Non-pigmented ciliary epithelial cell (primary cell): ENCODE measurements at regions not wholly inside any gene's neighbourhood (a gene's known extent, or its start where the extent isn't known, plus 50 kb on each side); places are given as distances from the start of the nearest gene placed in this dataset.

Source experiments
- DNase-seq: peaks from one replicate; pipeline ENCODE4 v3.0.0-alpha.2; 2010; ENCODE audit warnings: low read depth

GRCh38 chr14:42617005-42617404, 1010.3 kb downstream of the LRFN5 start:
- no peak for DNase-seq

GRCh38 chr14:42606839-42607238, 1000.2 kb downstream of the LRFN5 start:
- no peak for DNase-seq

DNA sequence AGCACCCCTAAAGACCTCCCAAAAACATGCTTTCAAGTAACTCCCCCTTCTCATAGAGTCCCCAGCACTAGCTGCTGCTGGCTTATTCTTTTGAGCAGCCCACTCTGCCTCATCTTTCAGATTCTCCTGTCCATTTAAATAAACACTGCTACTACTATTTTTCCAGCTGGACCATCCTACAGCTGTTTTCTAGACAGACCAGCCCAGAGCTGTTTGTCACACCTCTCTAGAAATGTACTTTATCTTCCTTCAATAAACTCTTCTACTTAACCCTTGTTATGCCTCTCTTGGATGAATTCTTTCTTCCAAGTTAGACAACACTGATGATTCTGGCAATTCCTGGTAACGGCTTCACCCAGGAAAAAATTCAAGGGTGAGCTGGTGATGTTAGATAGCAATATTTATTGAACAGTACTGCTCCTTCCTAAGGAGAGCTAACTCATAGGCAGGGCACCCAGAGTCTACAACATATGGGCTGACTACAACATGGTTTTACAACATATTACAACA, 995.7 kb downstream of the LRFN5 start:
- DNase-seq = no peak

DNA sequence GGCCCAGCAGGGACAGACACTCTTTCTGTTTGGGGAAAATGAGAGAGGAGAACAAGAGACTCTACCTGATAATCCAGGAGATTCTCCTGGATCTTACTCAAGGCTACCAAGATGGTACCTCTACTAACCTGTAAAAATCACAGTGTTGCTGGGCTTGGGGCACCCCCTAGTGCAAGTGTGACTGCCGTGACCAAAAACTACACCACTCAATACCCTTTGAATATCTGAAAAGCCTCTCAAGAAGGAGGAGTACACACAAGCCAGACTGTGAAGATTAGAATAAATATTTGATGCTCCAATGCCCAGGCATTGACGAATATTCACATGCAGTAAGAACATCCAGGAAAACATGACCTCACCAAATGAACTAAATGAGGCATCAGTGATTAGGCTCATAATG, 965.4 kb downstream of the LRFN5 start:
- no peak for DNase-seq

- DNase-seq = no peak
Observed at GRCh38 chr14:42569227-42569626, 962.6 kb downstream of the LRFN5 start.

DNA sequence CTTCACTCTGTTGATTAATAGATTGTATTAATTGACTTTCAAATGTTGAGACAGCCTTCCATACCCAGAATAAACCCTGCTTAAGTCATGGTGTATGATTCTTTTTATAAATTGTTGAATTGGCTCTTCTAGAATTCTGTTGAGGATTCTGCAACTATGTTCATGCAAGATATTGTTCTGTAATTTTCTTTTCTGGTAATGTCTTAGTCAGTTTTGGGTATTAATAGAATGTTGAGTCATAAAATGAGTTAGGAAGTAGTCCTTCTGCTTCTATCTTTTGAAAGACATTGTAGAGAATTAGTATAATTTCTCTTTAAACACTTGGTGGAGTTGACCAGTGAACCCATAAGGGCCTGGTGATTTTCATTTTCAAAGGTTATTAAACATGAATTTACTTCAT, 958.9 kb downstream of the LRFN5 start:
- no peak for DNase-seq

DNA sequence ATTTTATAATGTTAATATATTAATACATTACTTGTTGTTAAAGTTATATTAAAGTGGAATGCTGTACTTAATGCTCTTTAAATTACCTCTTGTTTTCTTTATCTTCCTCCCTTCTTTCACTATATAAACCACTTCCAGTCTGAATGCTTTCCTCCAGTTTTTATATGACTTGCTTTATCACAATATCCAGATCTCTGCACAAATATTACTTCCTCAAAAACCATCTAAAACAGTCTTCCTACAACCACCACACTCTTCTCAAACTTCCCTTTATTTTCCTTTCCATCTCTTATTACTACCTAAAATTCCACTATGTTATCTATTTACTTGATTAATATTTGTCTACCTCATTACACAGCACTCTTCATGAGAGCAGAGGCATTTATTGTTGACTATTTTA, 956.6 kb downstream of the LRFN5 start:
- DNase-seq = no peak

DNA sequence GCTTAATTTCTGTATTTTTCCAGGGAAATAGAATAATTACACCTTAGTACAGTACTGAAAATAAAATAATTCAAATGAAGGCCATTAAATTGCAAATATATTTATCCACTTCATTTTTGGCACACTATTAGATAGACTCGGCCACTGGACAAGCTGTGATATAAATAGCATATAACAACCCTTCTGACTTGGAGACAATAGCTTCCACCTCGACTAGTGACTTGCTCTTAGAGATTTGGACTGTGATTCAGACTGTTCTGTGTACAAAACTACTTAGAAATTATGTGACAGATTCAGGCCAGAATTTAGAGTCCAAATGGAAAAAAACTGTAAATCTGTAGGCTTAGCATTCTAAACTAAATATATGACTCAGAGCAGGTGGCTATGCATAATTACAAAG, 949.9 kb downstream of the LRFN5 start:
- DNase-seq = no peak

GRCh38 chr14:42555365-42555764, 948.7 kb downstream of the LRFN5 start:
- DNase-seq = no peak

DNA sequence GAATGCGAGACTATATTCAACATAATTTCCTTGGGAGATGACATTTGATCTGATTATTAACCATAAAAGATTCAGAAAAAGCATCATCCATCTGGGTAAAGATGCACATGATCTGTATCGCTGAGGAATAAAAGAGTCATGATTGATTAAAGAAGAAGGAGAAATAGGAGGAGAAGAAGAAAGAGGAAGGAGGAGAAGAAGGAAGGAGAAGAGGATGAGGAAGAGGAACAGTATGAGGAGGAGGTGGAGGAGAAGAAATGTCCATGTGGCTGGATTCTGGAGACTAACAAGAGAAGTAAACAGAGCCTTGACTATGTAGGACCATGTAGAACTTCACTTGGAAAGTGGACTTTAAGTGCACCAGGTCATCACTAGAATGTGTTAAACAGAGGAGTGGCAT, 947.4 kb downstream of the LRFN5 start:
- DNase-seq = no peak

DNA sequence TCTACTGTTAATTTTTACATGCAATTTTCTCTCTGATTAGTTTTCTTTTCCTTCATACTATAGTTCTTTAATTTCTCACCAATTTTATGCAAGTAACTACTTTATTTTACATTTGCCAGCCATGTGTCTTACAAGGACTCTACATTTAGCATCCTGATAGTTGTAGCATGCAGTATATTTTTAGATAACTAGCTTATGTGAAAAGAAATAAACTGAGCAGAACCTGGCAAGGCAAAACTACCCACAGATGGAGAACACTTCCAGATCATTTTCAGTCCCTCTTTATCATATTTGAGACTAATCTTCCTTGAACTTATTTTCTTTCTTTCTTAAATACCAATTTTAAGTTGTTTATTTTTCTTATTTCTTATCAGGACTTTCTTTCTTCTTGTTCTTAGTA, 943.6 kb downstream of the LRFN5 start:
- DNase-seq = no peak

- no peak for DNase-seq
Observed at GRCh38 chr14:42548349-42548748, 941.7 kb downstream of the LRFN5 start.

GRCh38 chr14:42545636-42546035, 939.0 kb downstream of the LRFN5 start:
- DNase-seq = no peak

DNA sequence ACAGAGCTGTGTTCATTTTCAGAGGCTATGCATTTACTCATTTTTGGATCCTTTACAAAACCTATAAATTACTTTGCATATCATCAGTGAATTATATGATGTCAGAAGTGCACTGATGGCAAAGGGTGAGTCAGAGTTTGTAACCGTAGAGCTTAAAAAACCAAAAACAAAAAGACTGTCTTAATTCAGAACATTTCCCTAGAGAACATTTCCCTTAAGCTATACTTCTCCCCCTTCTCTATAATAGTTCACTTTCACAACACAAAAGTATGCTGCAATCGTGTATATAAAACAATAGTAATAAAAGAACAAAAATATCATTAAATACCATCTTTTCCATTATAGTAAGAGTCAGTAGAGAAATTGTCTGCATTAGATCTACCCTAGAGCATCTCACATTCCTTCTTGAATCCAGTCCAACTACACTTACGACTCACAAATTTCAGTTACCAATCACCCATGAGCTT, 934.9 kb downstream of the LRFN5 start:
- no peak for DNase-seq

DNA sequence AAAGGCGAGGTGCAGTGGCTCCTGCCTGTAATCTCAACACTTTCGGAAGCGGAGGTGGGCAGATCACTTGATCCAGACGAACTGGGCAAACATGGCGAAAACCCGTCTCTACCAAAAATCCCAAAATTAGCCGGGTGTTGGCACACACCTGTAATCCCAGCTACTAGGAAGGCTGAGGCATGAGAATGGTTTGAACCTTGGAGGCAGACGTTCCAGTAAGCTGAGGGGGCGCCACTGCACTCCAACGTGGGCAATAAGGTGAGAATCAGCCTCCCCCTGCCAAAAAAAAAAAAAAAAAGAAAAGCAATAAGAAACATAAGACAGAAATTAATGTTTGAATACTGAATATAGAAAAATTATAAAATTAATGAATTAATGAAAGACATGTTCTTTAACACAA, 928.7 kb downstream of the LRFN5 start:
- DNase-seq = no peak

DNA sequence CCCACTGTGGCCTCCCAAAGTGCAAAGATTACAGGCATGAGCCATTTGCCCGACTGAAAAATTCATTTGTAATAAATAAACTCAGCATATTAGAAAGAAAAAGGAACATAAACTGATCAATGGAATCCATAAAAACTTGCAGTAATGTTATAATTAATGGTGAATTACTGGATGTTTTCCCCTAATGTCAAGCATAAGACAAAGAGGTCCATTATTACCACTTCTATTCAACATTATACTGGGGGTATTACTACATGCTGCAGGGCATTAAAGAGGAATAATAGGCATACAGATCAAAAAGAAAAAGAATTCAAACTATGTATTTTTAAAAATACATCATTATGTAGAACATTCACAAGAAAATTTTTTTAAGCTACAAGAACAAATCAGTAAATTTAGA, 926.8 kb downstream of the LRFN5 start:
- no peak for DNase-seq

DNA sequence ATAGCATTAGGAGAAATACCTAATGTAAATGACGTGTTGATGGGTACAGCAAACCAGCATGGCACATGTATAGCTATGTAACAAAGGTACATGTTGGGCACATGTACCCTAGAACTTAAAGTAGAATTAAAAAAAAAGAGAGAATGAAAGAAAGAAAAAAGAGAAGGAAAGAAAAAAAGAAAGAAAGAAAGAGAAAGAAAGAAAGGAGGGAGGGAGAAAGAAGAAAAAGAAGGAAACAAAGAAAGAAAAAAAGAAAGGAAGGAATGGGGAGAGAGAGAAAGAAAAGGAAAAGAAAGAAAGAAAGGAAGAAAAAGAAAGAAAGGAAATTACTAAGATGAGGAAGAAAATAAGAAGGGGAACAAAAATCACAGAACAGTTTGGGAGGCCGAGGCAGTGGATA, 925.5 kb downstream of the LRFN5 start:
- DNase-seq = no peak

GRCh38 chr14:42527141-42527540, 920.5 kb downstream of the LRFN5 start:
- DNase-seq = no peak

DNA sequence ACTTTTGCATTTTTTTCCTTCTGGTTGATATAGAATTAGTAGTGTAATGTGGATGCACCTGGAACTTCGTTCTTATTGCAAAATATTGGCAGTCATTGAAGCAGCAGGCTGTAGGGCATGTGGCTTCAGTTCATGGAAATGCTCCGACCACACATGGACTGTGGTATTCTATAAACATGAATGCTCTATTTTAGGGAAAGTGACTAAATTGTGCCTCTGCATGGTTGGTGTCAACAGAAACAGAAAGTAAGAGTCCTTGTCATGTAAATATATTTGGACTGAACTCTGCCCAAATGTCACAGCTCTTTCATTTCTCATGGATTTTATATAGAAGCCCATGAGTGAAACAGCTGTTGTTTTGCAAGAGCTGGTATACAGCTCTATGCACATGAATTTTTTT, 917.0 kb downstream of the LRFN5 start:
- DNase-seq = no peak

DNA sequence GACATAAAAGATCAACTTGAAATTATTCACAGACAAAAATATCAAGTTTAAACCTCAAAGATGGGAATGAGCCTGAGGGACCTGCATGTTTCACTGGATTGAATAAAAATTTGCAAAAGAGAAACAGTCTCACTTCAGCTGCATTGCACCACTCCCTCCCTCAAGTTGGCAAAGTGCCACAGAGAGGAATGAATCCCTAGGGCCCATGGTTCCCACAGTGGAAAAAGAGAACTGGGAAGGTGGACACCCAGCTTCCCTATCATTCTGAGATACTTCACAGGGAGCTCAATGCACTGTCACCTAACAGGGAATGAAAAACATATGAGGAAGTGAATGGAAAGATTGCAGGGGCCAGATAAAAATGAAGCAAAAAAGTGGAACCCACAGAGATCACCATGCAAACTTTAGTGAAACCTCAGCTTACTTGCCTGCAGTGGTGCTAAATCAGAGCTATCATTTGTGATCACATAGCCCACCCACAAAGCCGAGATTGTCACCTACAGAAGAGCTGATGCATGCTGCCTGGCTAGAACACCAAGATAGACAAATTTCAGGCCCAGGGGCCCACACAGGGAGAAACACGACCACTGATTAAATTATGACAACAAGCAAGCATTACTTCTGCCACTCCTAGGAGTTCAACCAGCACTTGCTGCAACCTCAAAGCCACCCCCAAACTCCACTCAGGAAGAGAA, 911.3 kb downstream of the LRFN5 start:
- no peak for DNase-seq

GRCh38 chr14:42513837-42514236, 907.2 kb downstream of the LRFN5 start:
- no peak for DNase-seq

DNA sequence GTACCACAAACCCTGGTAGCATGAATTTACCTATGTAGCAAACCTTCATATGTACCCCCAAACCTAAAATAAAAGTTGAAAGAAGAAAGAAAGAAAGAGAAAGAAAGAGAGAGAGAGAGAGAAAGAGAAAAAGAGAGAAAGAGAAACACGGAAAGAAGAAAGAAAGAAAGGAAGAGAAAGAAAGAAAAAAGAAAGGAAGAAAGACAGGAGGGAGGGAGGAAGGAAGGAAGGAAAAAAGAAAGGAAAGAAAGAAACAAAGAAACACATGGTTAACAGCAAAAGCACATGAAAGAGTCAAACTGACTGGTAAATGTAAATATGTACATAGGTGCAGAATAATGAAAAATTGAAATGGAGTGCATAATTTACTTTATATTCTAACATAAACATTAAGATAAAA, 903.4 kb downstream of the LRFN5 start:
- no peak for DNase-seq

GRCh38 chr14:42508209-42508946, 901.7 kb downstream of the LRFN5 start:
- DNase-seq = no peak

DNA sequence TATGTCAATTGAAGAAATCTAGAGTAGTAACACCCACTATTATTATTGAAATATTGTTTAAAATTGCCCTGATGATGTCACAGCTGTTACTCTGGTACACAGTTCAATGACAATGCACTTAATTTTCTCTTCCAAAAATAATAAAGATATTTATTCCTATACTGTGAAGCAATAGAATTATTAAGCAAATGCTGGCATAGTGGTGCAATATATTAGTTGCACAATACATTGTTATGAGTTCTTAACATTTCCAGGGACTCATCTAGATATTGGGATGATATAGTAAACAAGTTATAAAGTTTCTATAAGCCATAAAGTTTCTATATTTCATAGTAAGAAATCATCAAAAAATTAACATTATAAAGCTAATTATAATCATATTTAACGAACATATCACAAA, 897.8 kb downstream of the LRFN5 start:
- no peak for DNase-seq
